GM19468 (cell line): ENCODE measurements at regions not wholly inside any gene's neighbourhood (a gene's known extent, or its start where the extent isn't known, plus 50 kb on each side); places are given as distances from the start of the nearest gene placed in this dataset.

Source experiments
- ATAC-seq: cut with Tn5 transposase; IDR thresholded peaks from one replicate; pipeline ENCODE4 v1.9.1; 2021; ENCODE audit warnings: mild to moderate bottlenecking, moderate library complexity, moderate number of reproducible peaks; ENCODE audit not compliant: unreplicated experiment; ENCODE audit errors: extremely low read depth

- ATAC-seq: no peak
Observed at GRCh38 chr5:125710745-125711144, 712.5 kb upstream of the GRAMD2B start.

GRCh38 chr5:125712397-125712796 lies 710.8 kb upstream of the GRAMD2B start:
- ATAC-seq: no peak

GRCh38 chr5:125713109-125713805 lies 710.0 kb upstream of the GRAMD2B start:
- no peak for ATAC-seq

GRCh38 chr5:125715216-125715615 lies 708.0 kb upstream of the GRAMD2B start:
- no peak for ATAC-seq

GRCh38 chr5:125717209-125717608 lies 706.0 kb upstream of the GRAMD2B start:
- no peak for ATAC-seq

- ATAC-seq: no peak
Observed at GRCh38 chr5:125719681-125720347, 703.4 kb upstream of the GRAMD2B start.

- ATAC-seq: no peak
Observed at GRCh38 chr5:125720348-125720685, 702.9 kb upstream of the GRAMD2B start.

- ATAC-seq: no peak
Observed at GRCh38 chr5:125720721-125721120, 702.5 kb upstream of the GRAMD2B start.

- ATAC-seq: no peak
Observed at GRCh38 chr5:125722550-125722949, 700.7 kb upstream of the GRAMD2B start.

GRCh38 chr5:125725691-125726090 lies 697.5 kb upstream of the GRAMD2B start:
- no peak for ATAC-seq

GRCh38 chr5:125743939-125744338 lies 679.3 kb upstream of the GRAMD2B start:
- no peak for ATAC-seq

GRCh38 chr5:125746917-125747316 lies 676.3 kb upstream of the GRAMD2B start:
- no peak for ATAC-seq

GRCh38 chr5:125750147-125750860 lies 672.9 kb upstream of the GRAMD2B start:
- no peak for ATAC-seq

- ATAC-seq: no peak
Observed at GRCh38 chr5:125750861-125751186, 672.4 kb upstream of the GRAMD2B start.

- no peak for ATAC-seq
Observed at GRCh38 chr5:125756456-125756855, 666.8 kb upstream of the GRAMD2B start.

- no peak for ATAC-seq
Observed at GRCh38 chr5:125766706-125767105, 656.5 kb upstream of the GRAMD2B start.

GRCh38 chr5:125775896-125776295 lies 647.3 kb upstream of the GRAMD2B start:
- ATAC-seq: no peak

- ATAC-seq: no peak
Observed at GRCh38 chr5:125776656-125777139, 646.5 kb upstream of the GRAMD2B start.

- ATAC-seq: no peak
Observed at GRCh38 chr5:125778791-125779190, 644.4 kb upstream of the GRAMD2B start.

GRCh38 chr5:125785407-125785806 lies 637.8 kb upstream of the GRAMD2B start:
- ATAC-seq: no peak

GRCh38 chr5:125786021-125786420 lies 637.2 kb upstream of the GRAMD2B start:
- ATAC-seq: no peak
